ENCODE measurements at regions not wholly inside any gene's neighbourhood (a gene's known extent, or its start where the extent isn't known, plus 50 kb on each side); places are given as distances from the start of the nearest gene placed in this dataset.

- Histone ChIP-seq H3K4me3 (no peak overlapping the region), H3K36me3 (no peaks in the 10 kb centered on the region), H3K9me3 (no peaks in the 10 kb centered on the region), H3K27me3 (no peaks in the 10 kb centered on the region), H3K4me1 (peaks cover 0 to 58% (median 30%) of the 10 kb centered on the region in 12 donors), H3K27ac (peak overlapping the region in 5 of 12 donors; percentile 13 to 84 (median 37))
- intact Hi-C loops (cut with DNase I), result no loop called here
- 28 to 53% (median 37%) methylated on average over 2 of the region's 2 CpGs for WGBS, 4 donors
- DNase-seq, result no peak
- peak in 2 of 4 donors; percentile 7 to 26 for ATAC-seq
- TF ChIP-seq, protein P1, sequence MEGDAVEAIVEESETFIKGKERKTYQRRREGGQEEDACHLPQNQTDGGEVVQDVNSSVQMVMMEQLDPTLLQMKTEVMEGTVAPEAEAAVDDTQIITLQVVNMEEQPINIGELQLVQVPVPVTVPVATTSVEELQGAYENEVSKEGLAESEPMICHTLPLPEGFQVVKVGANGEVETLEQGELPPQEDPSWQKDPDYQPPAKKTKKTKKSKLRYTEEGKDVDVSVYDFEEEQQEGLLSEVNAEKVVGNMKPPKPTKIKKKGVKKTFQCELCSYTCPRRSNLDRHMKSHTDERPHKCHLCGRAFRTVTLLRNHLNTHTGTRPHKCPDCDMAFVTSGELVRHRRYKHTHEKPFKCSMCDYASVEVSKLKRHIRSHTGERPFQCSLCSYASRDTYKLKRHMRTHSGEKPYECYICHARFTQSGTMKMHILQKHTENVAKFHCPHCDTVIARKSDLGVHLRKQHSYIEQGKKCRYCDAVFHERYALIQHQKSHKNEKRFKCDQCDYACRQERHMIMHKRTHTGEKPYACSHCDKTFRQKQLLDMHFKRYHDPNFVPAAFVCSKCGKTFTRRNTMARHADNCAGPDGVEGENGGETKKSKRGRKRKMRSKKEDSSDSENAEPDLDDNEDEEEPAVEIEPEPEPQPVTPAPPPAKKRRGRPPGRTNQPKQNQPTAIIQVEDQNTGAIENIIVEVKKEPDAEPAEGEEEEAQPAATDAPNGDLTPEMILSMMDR (IDR thresholded peaks at IDR 0.05), result no peak
- no peak for TF ChIP-seq POLR2A (IDR thresholded peaks at IDR 0.05)
These were observed 181.3 kb upstream of the DMRT1 start for GRCh38 chr9:660227-660626.

- WGBS, 4 donors, result 4 to 25% (median 16%) methylated on average over 3 of the region's 3 CpGs
- Histone ChIP-seq H3K4me1 (peaks cover 0 to 30% (median 4%) of the 10 kb centered on the region in 12 donors), H3K27me3 (no peaks in the 10 kb centered on the region), H3K9me3 (peaks cover 0 to under 1% (median 0%) of the 10 kb centered on the region in 12 donors), H3K36me3 (no peaks in the 10 kb centered on the region), H3K27ac (peak overlapping the region in 1 of 12 donors; percentile 11), H3K4me3 (no peak overlapping the region)
- ATAC-seq, result no peak
- DNase-seq, result no peak
- TF ChIP-seq, protein P1 (IDR thresholded peaks at IDR 0.05), result no peak
- no peak for TF ChIP-seq POLR2A (IDR thresholded peaks at IDR 0.05)
- intact Hi-C loops (cut with DNase I), result no loop called here
These were observed 178.0 kb upstream of the DMRT1 start for GRCh38 chr9:663541-663940.

DNA sequence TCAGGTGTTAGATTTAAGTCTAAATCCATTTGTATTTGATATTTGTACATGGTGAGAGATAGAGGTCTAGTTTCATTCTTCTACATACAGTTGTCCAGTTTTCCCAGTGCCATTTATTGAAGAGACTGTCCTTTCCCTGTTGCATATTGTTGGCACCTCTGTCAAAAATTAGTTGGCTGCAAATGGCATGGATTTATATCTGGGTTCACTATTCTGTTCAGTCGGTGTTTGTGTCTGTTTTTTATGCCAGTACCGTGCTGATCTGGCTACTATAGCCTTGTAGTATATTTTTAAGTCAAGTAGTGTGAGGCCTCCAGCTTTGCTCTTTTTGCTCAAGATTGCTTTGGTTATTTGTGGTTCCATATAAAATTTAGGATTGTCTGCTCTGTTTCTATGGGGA, 176.2 kb upstream of the DMRT1 start:
- TF ChIP-seq, protein P1 (IDR thresholded peaks at IDR 0.05), result no peak
- TF ChIP-seq POLR2A (IDR thresholded peaks at IDR 0.05), result no peak
- 52 to 64% (median 58%) methylated on average over 2 of the region's 2 CpGs for WGBS, 4 donors
- Histone ChIP-seq H3K36me3 (no peaks in the 10 kb centered on the region), H3K27me3 (no peaks in the 10 kb centered on the region), H3K9me3 (peaks cover 0 to 18% (median 8%) of the 10 kb centered on the region in 12 donors), H3K4me1 (peaks cover 0 to 13% (median 2%) of the 10 kb centered on the region in 12 donors), H3K27ac (no peak overlapping the region), H3K4me3 (no peak overlapping the region)
- intact Hi-C loops (cut with DNase I), result no loop called here
- ATAC-seq, result peak in 3 of 4 donors; percentile 29 to 67 (median 51)
- DNase-seq, result no peak

GRCh38 chr9:671997-672396, 169.5 kb upstream of the DMRT1 start:
- WGBS, 4 donors, result 91 to 99% (median 98%) methylated on average over 2 of the region's 2 CpGs
- no peak for TF ChIP-seq POLR2A (IDR thresholded peaks at IDR 0.05)
- TF ChIP-seq, protein P1 (IDR thresholded peaks at IDR 0.05), result no peak
- H3K27me3 ChIP-seq, result no peaks in the 10 kb centered on the region
- DNase-seq, result no peak
- no peak overlapping the region for H3K4me3 ChIP-seq
- H3K36me3 ChIP-seq, result no peaks in the 10 kb centered on the region
- ATAC-seq, result no peak
- no peak overlapping the region for H3K27ac ChIP-seq
- H3K9me3 ChIP-seq, result peaks cover 0 to 21% (median 9%) of the 10 kb centered on the region in 12 donors
- peaks cover 0 to 27% (median 14%) of the 10 kb centered on the region in 12 donors for H3K4me1 ChIP-seq
- intact Hi-C loops (cut with DNase I), result no loop called here

Data from heart left ventricle (tissue), 16 donors.